ENCODE measurements at regions not wholly inside any gene's neighbourhood (a gene's known extent, or its start where the extent isn't known, plus 50 kb on each side); places are given as distances from the start of the nearest gene placed in this dataset.

- intact Hi-C loops (cut with micrococcal nuclease; ENCODE audit: unreplicated experiment) (no loop called here), in situ Hi-C loops (cut with HindIII; ENCODE audit: extremely low pct_ligation_motif_present, low pct_unique_long_range_greater_than_20kb) (no loop called here)
- no peak for FAIRE-seq
- no TSS peak for BruUV-seq (replicated peaks)
- Histone ChIP-seq H3K9ac (ENCODE audit: insufficient read depth, low read depth, low read length) (no peak overlapping the region), H3K27me3 (ENCODE audit: control insufficient read depth in 1 of 2, insufficient read depth in 2 of 2, low read length in 2 of 2) (no peaks in the 10 kb centered on the region), H3K4me3 (replicated peaks in 1 of 3; ENCODE audit: insufficient read depth in 1 of 3, low read depth in 2 of 3, low read length in 3 of 3) (no peak overlapping the region), H3K27ac (ENCODE audit: extremely low read length, insufficient read depth, low read length) (no peak overlapping the region), H2AFZ (ENCODE audit: low read length) (no peak overlapping the region), H3K4me2 (ENCODE audit: low read depth, low read length) (no peak overlapping the region), H3K9me3 (ENCODE audit: low read length) (peaks cover 21% of the 10 kb centered on the region), H3K36me3 (replicated peaks in 1 of 2; ENCODE audit: control insufficient read depth in 1 of 2, insufficient read depth in 2 of 2, low read length in 2 of 2) (no peaks in the 10 kb centered on the region), H3K79me2 (ENCODE audit: insufficient read depth, low read length) (no peaks in the 10 kb centered on the region), H3K4me1 (ENCODE audit: insufficient read depth, low read length) (no peaks in the 10 kb centered on the region), H4K20me1 (ENCODE audit: insufficient read depth, low read length) (no peaks in the 10 kb centered on the region)
- no peak for DNase-seq (ENCODE audit: low spot score)
- 0% methylated on average over 3 of the region's 3 CpGs for whole genome bisulfite sequencing (ENCODE audit: low lambda C conversion rate)
- no peak for ATAC-seq
- TF ChIP-seq RAD21 (CRISPR knock-in tag; IDR thresholded peaks at IDR 0.05) (no peak), KLF12 (CRISPR knock-in tag; IDR thresholded peaks at IDR 0.05; ENCODE audit: borderline replicate concordance) (no peak), ZNF251 (CRISPR knock-in tag; IDR thresholded peaks at IDR 0.05) (no peak)
- ChIA-PET POLR2A (no interaction called here), CTCF (ENCODE audit: low intra/inter-chr PET ratio, low total read pairs) (no interaction called here)
Observed at GRCh38 chr7:124219681-124220080, 186.8 kb upstream of the TMEM229A start.

GRCh38 chr7:124208642-124209041 is 175.8 kb upstream of the TMEM229A start:
- FAIRE-seq, result no peak
- ChIA-PET CTCF (ENCODE audit: low intra/inter-chr PET ratio, low total read pairs) (no interaction called here), POLR2A (no interaction called here)
- TF ChIP-seq SMAD1 (CRISPR knock-in tag; IDR thresholded peaks at IDR 0.05; ENCODE audit: borderline replicate concordance, low read depth) (no peak), ZMYM3 (CRISPR knock-in tag; IDR thresholded peaks at IDR 0.05) (no peak), NBN (conservative IDR thresholded peaks at IDR 0.05) (no peak), ZNF296 (CRISPR knock-in tag; conservative IDR thresholded peaks at IDR 0.05) (no peak), PHF21A (CRISPR knock-in tag; IDR thresholded peaks at IDR 0.05) (no peak), ZNF234 (CRISPR knock-in tag; conservative IDR thresholded peaks at IDR 0.05) (no peak), EHMT2 (IDR thresholded peaks at IDR 0.05; ENCODE audit: borderline replicate concordance, low read depth, low read length) (no peak), ZNF44 (CRISPR knock-in tag; IDR thresholded peaks at IDR 0.05) (no peak), RBFOX2 (IDR thresholded peaks at IDR 0.05; ENCODE audit: low read depth, low read length) (no peak), ZNF292 (CRISPR knock-in tag; IDR thresholded peaks at IDR 0.05; ENCODE audit: borderline replicate concordance, low read depth) (no peak)
- TF ChIP-seq, protein P1, sequence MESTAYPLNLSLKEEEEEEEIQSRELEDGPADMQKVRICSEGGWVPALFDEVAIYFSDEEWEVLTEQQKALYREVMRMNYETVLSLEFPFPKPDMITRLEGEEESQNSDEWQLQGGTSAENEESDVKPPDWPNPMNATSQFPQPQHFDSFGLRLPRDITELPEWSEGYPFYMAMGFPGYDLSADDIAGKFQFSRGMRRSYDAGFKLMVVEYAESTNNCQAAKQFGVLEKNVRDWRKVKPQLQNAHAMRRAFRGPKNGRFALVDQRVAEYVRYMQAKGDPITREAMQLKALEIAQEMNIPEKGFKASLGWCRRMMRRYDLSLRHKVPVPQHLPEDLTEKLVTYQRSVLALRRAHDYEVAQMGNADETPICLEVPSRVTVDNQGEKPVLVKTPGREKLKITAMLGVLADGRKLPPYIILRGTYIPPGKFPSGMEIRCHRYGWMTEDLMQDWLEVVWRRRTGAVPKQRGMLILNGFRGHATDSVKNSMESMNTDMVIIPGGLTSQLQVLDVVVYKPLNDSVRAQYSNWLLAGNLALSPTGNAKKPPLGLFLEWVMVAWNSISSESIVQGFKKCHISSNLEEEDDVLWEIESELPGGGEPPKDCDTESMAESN (CRISPR knock-in tag; conservative IDR thresholded peaks at IDR 0.05), result no peak
- TF ChIP-seq, protein P2, sequence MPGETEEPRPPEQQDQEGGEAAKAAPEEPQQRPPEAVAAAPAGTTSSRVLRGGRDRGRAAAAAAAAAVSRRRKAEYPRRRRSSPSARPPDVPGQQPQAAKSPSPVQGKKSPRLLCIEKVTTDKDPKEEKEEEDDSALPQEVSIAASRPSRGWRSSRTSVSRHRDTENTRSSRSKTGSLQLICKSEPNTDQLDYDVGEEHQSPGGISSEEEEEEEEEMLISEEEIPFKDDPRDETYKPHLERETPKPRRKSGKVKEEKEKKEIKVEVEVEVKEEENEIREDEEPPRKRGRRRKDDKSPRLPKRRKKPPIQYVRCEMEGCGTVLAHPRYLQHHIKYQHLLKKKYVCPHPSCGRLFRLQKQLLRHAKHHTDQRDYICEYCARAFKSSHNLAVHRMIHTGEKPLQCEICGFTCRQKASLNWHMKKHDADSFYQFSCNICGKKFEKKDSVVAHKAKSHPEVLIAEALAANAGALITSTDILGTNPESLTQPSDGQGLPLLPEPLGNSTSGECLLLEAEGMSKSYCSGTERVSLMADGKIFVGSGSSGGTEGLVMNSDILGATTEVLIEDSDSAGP (CRISPR knock-in tag; IDR thresholded peaks at IDR 0.05; ENCODE audit: borderline replicate concordance), result no peak
- TF ChIP-seq, protein P3, sequence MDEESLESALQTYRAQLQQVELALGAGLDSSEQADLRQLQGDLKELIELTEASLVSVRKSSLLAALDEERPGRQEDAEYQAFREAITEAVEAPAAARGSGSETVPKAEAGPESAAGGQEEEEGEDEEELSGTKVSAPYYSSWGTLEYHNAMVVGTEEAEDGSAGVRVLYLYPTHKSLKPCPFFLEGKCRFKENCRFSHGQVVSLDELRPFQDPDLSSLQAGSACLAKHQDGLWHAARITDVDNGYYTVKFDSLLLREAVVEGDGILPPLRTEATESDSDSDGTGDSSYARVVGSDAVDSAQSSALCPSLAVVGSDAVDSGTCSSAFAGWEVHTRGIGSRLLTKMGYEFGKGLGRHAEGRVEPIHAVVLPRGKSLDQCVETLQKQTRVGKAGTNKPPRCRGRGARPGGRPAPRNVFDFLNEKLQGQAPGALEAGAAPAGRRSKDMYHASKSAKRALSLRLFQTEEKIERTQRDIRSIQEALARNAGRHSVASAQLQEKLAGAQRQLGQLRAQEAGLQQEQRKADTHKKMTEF (CRISPR knock-in tag; IDR thresholded peaks at IDR 0.05), result no peak

More at GRCh38 chr7:124208642-124209041, 175.8 kb upstream of the TMEM229A start:
- no peaks in the 10 kb centered on the region for H4K20me1 ChIP-seq (ENCODE audit: insufficient read depth, low read length)
- no peaks in the 10 kb centered on the region for H3K79me2 ChIP-seq (ENCODE audit: insufficient read depth, low read length)
- H3K27ac ChIP-seq (ENCODE audit: extremely low read length, insufficient read depth, low read length), result no peak overlapping the region
- no peaks in the 10 kb centered on the region for H3K4me1 ChIP-seq (ENCODE audit: insufficient read depth, low read length)
- in situ Hi-C loops (cut with HindIII; ENCODE audit: extremely low pct_ligation_motif_present, low pct_unique_long_range_greater_than_20kb), result no loop called here
- H3K9ac ChIP-seq (ENCODE audit: insufficient read depth, low read depth, low read length), result no peak overlapping the region
- no peak overlapping the region for H3K4me2 ChIP-seq (ENCODE audit: low read depth, low read length)
- DNase-seq (ENCODE audit: low spot score) (no peak), ATAC-seq (no peak)
- H3K4me3 ChIP-seq (replicated peaks in 1 of 3; ENCODE audit: insufficient read depth in 1 of 3, low read depth in 2 of 3, low read length in 3 of 3), result no peak overlapping the region
- H3K36me3 ChIP-seq (replicated peaks in 1 of 2; ENCODE audit: control insufficient read depth in 1 of 2, insufficient read depth in 2 of 2, low read length in 2 of 2), result no peaks in the 10 kb centered on the region
- BruUV-seq (replicated peaks), result no TSS peak
- H3K27me3 ChIP-seq (ENCODE audit: control insufficient read depth in 1 of 2, insufficient read depth in 2 of 2, low read length in 2 of 2), result no peaks in the 10 kb centered on the region
- 29% methylated on average over 2 of the region's 2 CpGs for WGBS (ENCODE audit: low lambda C conversion rate)
- no peaks in the 10 kb centered on the region for H3K9me3 ChIP-seq (ENCODE audit: low read length)
- intact Hi-C loops (cut with micrococcal nuclease; ENCODE audit: unreplicated experiment), result no loop called here
- H2AFZ ChIP-seq (ENCODE audit: low read length), result no peak overlapping the region
